CD4-positive, alpha-beta T cell treated with Interleukin-6 for 4 hours (primary cell): ENCODE measurements at regions not wholly inside any gene's neighbourhood (a gene's known extent, or its start where the extent isn't known, plus 50 kb on each side); places are given as distances from the start of the nearest gene placed in this dataset.
"Not testable (repeated sequence)": the region's sequence is repeated elsewhere in the genome, so short reads cannot be mapped to it uniquely, and the experiment has no call there.

Experiments
- DNase-seq: peaks from one replicate; pipeline ENCODE4 v3.0.0-alpha.2; 2020; ENCODE audit warnings: mixed read lengths

GRCh38 chr2:137892739-137893138 is 71.5 kb upstream of the HNMT start:
- DNase-seq: no peak

GRCh38 chr2:137893145-137893544 is 71.1 kb upstream of the HNMT start:
- DNase-seq: no peak

DNA sequence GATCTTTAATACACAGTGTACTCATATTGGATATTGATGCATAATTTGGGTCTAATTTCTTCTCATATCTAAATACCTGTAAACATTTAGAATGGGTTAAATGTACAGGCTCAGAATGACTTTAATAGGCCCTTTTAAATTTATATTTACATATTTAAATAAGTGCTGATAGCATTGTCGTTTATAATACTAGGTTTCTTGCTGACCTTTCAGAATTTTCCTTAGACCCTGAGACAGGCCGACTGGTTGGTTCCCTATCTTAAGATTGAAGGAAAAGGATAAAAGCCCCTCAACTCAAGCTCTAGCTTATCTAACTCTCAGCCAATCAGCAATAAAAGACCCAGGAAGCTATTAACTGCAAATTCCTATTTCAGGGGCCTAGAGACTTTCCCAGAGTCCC is 67.8 kb upstream of the HNMT start:
- DNase-seq: no peak

GRCh38 chr2:137897082-137897481 is 67.2 kb upstream of the HNMT start:
- DNase-seq: no peak

DNA sequence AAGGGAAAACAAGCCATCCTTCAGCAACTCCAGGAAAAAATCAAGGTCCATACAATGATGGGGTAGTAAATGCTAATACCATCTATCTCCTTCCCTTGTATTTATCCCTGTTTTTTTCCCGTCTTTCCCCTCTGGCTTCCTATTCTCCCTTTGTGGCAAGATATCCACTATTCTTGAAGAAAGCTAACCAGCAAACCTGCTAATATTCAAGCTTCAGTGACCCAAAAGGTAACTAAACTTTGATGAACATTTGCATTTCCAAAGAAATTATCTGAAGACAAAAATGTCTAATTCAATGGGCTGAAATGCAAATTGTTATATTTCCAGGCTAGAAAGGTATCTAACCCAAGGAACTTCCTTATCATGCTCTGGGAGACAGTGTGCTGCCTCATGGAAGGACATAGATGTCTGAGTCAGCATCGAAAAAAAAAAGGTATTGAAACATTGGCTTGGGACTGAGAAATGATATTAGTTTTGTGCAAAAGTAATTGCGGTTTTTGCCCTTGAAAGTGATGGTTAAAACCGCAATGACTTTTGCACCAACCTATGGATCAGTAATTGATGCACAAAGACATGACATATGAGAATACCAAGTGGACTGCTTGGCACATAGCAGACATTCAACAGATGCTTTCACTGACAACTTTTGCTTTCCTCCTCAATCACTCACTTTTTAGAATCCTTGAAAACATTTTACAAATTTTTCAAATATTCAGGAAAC is 63.7 kb upstream of the HNMT start:
- DNase-seq: no peak

DNA sequence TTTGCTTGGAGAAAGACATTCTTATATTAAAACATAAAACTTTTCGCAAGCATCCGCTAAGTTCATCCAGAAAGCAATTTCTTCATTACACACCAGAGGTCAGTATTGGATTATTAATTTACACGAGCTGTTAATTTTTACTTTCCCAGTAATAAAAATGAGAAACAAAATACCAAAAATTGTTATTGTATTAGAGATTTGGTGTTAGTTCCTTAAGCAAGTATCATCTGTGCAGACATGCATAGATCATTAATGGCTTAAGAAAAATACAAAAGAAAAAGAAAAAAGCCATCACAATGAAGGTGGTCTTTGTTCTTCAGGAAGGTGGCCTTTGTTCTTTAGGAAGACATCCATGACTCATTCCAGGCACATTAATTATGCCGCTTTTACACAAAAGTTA is 53.6 kb upstream of the HNMT start:
- no peak for DNase-seq

DNA sequence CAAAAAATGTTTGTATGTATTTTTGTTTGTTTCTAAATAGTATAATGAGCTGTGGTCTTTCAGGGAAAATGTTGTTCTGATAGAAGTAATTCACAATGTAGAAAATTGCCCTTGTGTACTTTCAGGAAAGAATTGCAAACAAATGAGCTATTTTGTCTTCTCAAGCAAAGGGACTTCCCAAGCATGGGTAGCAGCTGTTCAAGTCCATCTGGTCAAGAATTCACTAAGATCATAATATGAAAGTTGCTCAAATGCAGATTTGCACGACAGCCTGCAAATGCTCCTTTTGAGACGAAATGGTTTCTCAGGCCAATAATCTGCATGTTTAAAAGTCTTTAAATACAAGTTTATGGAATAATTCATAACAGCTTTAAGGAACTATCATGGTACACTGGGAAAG is 51.9 kb upstream of the HNMT start:
- DNase-seq: no peak

DNA sequence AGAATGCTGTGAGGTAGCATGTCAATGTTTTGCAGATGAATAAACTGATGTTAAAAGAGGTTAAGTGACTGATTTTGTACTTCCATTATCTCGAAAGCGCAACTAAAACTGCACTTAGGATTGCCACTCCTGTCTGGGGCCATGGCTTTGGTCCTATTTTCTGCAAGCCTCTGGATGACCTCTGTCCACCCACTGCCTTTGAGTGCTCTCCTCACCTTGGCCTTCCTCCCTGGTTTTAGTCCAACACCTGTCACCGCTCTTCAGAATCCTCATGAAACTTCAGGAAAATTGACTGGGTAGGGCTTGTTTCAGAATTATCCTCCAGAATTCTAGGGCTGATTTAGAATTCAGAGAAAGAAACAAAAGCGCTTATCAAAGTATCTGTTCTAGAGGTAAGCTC is 51.1 kb upstream of the HNMT start:
- no peak for DNase-seq

DNA sequence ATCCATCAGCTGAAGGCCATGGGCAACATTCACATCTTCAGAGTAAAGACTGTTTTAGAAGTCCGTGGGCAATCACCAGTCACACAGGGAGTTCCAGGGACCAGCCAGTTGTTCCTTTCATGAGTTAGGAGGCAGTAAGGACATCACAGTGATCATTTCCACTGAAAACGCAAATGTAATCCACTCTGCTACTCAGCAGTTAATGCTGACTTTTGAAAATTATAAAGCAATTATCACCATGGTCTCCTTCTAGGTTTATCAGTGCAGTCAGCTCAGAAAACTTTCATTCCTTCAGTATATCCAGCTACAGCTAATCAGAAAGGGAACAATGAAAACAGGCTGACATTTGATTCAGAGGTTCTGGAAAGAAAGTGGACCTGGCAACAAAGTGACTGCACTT is 50.6 kb upstream of the HNMT start:
- not testable (repeated sequence) for DNase-seq
